ENCODE measurements at regions not wholly inside any gene's neighbourhood (a gene's known extent, or its start where the extent isn't known, plus 50 kb on each side); places are given as distances from the start of the nearest gene placed in this dataset.

GRCh38 chr15:35279811-35280210 lies 194.7 kb upstream of the NANOGP8 start:
- TF ChIP-seq, protein P1, sequence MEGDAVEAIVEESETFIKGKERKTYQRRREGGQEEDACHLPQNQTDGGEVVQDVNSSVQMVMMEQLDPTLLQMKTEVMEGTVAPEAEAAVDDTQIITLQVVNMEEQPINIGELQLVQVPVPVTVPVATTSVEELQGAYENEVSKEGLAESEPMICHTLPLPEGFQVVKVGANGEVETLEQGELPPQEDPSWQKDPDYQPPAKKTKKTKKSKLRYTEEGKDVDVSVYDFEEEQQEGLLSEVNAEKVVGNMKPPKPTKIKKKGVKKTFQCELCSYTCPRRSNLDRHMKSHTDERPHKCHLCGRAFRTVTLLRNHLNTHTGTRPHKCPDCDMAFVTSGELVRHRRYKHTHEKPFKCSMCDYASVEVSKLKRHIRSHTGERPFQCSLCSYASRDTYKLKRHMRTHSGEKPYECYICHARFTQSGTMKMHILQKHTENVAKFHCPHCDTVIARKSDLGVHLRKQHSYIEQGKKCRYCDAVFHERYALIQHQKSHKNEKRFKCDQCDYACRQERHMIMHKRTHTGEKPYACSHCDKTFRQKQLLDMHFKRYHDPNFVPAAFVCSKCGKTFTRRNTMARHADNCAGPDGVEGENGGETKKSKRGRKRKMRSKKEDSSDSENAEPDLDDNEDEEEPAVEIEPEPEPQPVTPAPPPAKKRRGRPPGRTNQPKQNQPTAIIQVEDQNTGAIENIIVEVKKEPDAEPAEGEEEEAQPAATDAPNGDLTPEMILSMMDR (IDR thresholded peaks at IDR 0.05; ENCODE audit: extremely low read depth in 1 of 2, insufficient read depth in 1 of 2, low read depth in 1 of 2, low read length in 2 of 2) = no peak
- TF ChIP-seq EZH2 (IDR thresholded peaks at IDR 0.05; ENCODE audit: borderline replicate concordance, low read depth, low read length, severe bottlenecking) (no peak), POLR2A (IDR thresholded peaks at IDR 0.05; ENCODE audit: low read depth, low read length) (no peak)

Data from endothelial cell of umbilical vein (primary cell).